GM18951 (cell line): ENCODE measurements at regions not wholly inside any gene's neighbourhood (a gene's known extent, or its start where the extent isn't known, plus 50 kb on each side); places are given as distances from the start of the nearest gene placed in this dataset.

Source experiments
- POLR2A ChIP-seq: IDR thresholded peaks from 4 replicates; pipeline ENCODE4 v1.6.1; 2011; ENCODE audit warnings: mild to moderate bottlenecking; ENCODE audit not compliant: insufficient read length, insufficient read depth; ENCODE audit errors: extremely low read depth
- in situ Hi-C: fragments of 300-500 bp; cut with MboI; formaldehyde crosslinking; loops from one replicate; pipeline ENCODE4 v1.12.0; 2022; ENCODE audit warnings: low sequenced_read_pairs, mixed read lengths, inconsistent platforms; ENCODE audit not compliant: unreplicated experiment

GRCh38 chr22:47697861-47698260 lies 935.4 kb downstream of the TBC1D22A start:
- no peak for TF ChIP-seq POLR2A
- in situ Hi-C loops: no loop called here

DNA sequence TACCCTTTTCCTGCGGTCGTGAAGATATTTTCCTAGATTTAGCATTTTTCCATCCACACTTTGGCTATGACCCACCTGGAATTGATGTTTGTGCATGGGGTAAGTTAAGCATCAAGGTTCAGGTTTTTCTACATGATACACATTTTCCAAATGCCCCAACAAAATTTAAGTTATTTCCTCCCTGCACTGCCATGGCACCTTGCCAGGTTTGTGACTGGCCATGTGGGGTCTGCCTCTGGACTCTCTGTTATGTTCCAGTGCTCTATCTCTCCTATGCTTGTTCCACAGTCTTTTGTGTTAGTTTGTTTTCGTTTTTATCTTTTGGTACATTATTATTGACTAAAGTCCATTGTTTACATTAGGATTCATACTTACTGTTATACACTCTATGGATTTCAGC lies 934.3 kb downstream of the TBC1D22A start:
- in situ Hi-C loops: no loop called here
- no peak for TF ChIP-seq POLR2A

DNA sequence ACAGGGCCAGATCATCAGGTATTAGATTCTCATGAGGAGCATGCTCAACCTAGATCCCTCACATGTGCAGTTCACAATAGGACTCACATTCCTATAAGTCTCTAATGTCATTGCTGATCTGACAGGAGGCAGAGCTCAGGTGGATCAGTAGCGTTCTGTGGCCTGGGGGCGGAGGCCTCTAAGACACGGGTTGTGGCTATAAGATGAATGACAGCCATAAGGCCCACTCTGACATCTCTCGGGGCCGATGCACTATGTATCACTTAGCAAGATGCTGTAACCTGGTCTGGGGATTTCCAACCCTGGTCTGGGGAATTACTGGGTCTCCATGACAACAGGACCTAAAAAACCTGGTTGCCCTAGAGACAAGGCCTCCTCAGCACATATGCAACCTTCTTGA lies 932.7 kb downstream of the TBC1D22A start:
- no peak for TF ChIP-seq POLR2A
- in situ Hi-C loops: no loop called here

GRCh38 chr22:47694536-47695130 lies 932.2 kb downstream of the TBC1D22A start:
- in situ Hi-C loops: no loop called here
- TF ChIP-seq POLR2A: no peak

GRCh38 chr22:47693606-47694005 lies 931.2 kb downstream of the TBC1D22A start:
- TF ChIP-seq POLR2A: no peak
- in situ Hi-C loops: no loop called here

- TF ChIP-seq POLR2A: no peak
- in situ Hi-C loops: no loop called here
Measured at GRCh38 chr22:47692811-47693210, 930.4 kb downstream of the TBC1D22A start.

DNA sequence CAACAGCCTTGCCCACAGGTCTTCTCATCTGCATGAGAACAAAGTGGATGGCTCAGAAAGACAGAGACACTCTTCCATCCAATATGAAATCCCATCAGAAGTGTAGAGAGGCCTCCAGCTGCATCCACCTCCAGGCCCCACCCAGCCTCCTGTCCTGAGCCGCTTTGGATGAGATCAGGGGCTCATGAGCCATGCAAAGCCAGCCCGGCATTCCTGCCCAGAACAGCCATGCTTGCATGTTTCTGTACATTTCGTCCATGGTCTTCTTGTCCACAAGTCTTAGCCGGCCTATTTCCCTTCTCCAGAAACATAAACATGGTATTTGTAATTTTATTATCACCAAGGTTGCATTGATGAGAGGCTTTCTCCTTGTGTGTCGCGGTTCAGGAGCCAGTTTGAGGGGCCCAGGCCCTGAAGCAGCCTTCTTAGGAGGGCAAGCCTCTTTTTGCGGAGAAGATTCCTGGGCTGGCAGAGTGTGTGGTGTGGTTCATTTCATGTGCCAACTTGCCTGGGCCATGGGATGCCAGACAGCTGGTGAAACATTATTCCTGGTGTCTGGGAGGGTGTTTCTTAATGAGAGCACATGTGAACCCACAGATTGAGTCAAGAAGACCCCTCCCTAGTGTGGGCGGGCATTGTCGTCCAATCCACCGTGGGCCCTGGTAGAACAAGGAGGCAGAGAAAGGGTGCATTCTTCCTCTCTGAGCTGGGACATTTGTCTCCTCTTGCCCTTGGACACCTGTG lies 928.9 kb downstream of the TBC1D22A start:
- TF ChIP-seq POLR2A: no peak
- in situ Hi-C loops: no loop called here

DNA sequence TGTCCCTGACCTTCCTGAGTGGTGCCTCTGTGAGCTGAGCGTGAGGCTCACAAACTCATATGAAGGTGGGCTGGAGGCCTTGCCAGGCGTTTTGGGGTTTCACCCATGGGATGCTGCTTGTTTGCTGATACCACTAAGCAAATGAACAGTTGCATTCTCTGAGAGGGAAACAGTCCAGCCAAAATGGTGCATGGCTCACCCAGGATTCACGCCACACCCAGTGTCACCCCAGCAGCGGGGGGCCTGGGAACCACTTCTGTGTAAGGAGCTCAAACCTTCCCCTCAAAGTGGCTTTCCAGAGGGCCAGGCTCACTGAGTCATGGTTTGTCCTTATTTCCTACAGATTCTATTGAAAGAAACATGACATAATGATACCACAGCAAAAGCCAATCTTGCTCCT lies 928.1 kb downstream of the TBC1D22A start:
- no peak for TF ChIP-seq POLR2A
- in situ Hi-C loops: no loop called here

DNA sequence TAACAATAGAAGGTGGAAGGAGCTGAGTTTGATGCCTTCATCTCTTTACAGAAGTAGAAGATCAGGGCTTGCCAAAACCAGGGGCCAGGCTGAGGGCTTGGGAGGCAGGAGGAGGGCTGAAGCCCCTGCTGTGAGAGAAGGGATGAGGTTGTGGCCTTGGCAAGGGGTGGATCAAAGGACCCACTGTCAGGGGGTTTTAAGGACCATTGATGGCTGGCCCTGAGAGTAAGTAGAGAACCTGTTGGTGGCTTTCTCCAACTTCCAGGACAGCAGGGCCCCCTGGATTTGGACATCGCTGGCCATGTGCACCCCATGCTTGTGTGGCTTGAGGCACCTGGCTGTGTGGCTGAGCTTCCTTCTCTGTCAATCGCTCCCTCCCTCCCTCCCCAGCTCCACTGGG lies 927.7 kb downstream of the TBC1D22A start:
- no peak for TF ChIP-seq POLR2A

GRCh38 chr22:47687776-47688175 lies 925.3 kb downstream of the TBC1D22A start:
- no peak for TF ChIP-seq POLR2A
- in situ Hi-C loops: no loop called here

More for the DNA sequence above, 927.7 kb downstream of the TBC1D22A start:
- in situ Hi-C loops: no loop called here

GRCh38 chr22:47687346-47687655 lies 924.9 kb downstream of the TBC1D22A start:
- in situ Hi-C loops: no loop called here
- no peak for TF ChIP-seq POLR2A

- in situ Hi-C loops: no loop called here
- TF ChIP-seq POLR2A: no peak
Measured at GRCh38 chr22:47686594-47687345, 924.3 kb downstream of the TBC1D22A start.

- no peak for TF ChIP-seq POLR2A
- in situ Hi-C loops: no loop called here
Measured at GRCh38 chr22:47681411-47682165, 919.1 kb downstream of the TBC1D22A start.
